ENCODE measurements at regions not wholly inside any gene's neighbourhood (a gene's known extent, or its start where the extent isn't known, plus 50 kb on each side); places are given as distances from the start of the nearest gene placed in this dataset.

- H3K36me3 Mint-ChIP-seq (ENCODE audit: low read depth), result no peaks in the 10 kb centered on the region
- H3K9me3 ChIP-seq (ENCODE audit: control insufficient read depth in 1 of 2, insufficient read depth in 1 of 2, low read length in 2 of 2), result no peaks in the 10 kb centered on the region
- ATAC-seq (ENCODE audit: poor library complexity) (no peak), DNase-seq (no peak)
- no peak overlapping the region for H3K4me3 ChIP-seq (ENCODE audit: low read length)
- ChIA-PET POLR2A (no interaction called here), CTCF (no interaction called here)
- no peaks in the 10 kb centered on the region for H3K9me3 Mint-ChIP-seq
- intact Hi-C loops (cut with DNase I, micrococcal nuclease), result no loop called here
- no peak overlapping the region for H3K27ac Mint-ChIP-seq
- no peak for TF ChIP-seq CTCF (IDR thresholded peaks at IDR 0.05)
- no peak overlapping the region for H3K4me3 Mint-ChIP-seq
- no peaks in the 10 kb centered on the region for H3K27me3 Mint-ChIP-seq
- no peaks in the 10 kb centered on the region for H3K4me1 ChIP-seq (ENCODE audit: insufficient read depth, low read length)
- no peaks in the 10 kb centered on the region for H3K27me3 ChIP-seq (ENCODE audit: control insufficient read depth in 1 of 2, insufficient read depth in 2 of 2, low read length in 2 of 2)
- H3K27ac ChIP-seq (ENCODE audit: low read depth in 1 of 2, low read length in 2 of 2), result no peak overlapping the region
- no peaks in the 10 kb centered on the region for H3K36me3 ChIP-seq (ENCODE audit: insufficient read depth, low read length)
- H3K4me1 Mint-ChIP-seq (ENCODE audit: low read depth), result no peaks in the 10 kb centered on the region
Observed at GRCh38 chr3:29141197-29141917, 139.5 kb upstream of the RBMS3 start.

DNA sequence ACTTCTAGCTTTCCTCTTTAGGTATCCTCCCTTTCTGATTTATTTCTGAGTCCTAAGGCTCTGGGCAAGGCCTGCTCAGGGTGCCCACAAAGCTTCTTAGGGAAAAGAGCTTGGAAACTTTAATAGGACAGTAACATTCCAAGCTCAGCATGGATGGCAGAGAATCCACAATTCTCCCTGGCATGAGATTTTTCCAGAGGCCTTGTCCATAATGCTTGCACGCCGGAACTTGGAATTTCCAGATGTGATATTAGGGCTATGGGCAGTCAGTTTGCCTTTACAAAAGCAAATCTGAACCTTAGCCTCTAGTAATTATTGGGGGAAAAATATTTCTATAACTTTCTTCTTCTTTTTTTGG, 139.0 kb upstream of the RBMS3 start:
- H3K9me3 ChIP-seq (ENCODE audit: control insufficient read depth in 1 of 2, insufficient read depth in 1 of 2, low read length in 2 of 2), result no peaks in the 10 kb centered on the region
- H3K27me3 Mint-ChIP-seq, result no peaks in the 10 kb centered on the region
- H3K27ac Mint-ChIP-seq, result no peak overlapping the region
- intact Hi-C loops (cut with DNase I, micrococcal nuclease), result no loop called here
- no peaks in the 10 kb centered on the region for H3K36me3 ChIP-seq (ENCODE audit: insufficient read depth, low read length)
- H3K4me3 ChIP-seq (ENCODE audit: low read length), result no peak overlapping the region
- H3K4me3 Mint-ChIP-seq, result no peak overlapping the region
- CTCF ChIA-PET, result no interaction called here
- H3K9me3 Mint-ChIP-seq, result no peaks in the 10 kb centered on the region
- no peaks in the 10 kb centered on the region for H3K36me3 Mint-ChIP-seq (ENCODE audit: low read depth)
- TF ChIP-seq CTCF (IDR thresholded peaks at IDR 0.05), result no peak
- ATAC-seq (ENCODE audit: poor library complexity) (no peak), DNase-seq (no peak)
- POLR2A ChIA-PET, result no interaction called here
- H3K4me1 ChIP-seq (ENCODE audit: insufficient read depth, low read length), result no peaks in the 10 kb centered on the region
- H3K4me1 Mint-ChIP-seq (ENCODE audit: low read depth), result no peaks in the 10 kb centered on the region
- no peak overlapping the region for H3K27ac ChIP-seq (ENCODE audit: low read depth in 1 of 2, low read length in 2 of 2)
- H3K27me3 ChIP-seq (ENCODE audit: control insufficient read depth in 1 of 2, insufficient read depth in 2 of 2, low read length in 2 of 2), result no peaks in the 10 kb centered on the region

GRCh38 chr3:29143151-29143550, 137.7 kb upstream of the RBMS3 start:
- Mint-ChIP-seq H3K27ac (no peak overlapping the region), H3K36me3 (ENCODE audit: low read depth) (no peaks in the 10 kb centered on the region), H3K4me3 (no peak overlapping the region), H3K27me3 (no peaks in the 10 kb centered on the region), H3K4me1 (ENCODE audit: low read depth) (no peaks in the 10 kb centered on the region), H3K9me3 (no peaks in the 10 kb centered on the region)
- no peaks in the 10 kb centered on the region for H3K36me3 ChIP-seq (ENCODE audit: insufficient read depth, low read length)
- H3K27me3 ChIP-seq (ENCODE audit: control insufficient read depth in 1 of 2, insufficient read depth in 2 of 2, low read length in 2 of 2), result no peaks in the 10 kb centered on the region
- H3K27ac ChIP-seq (ENCODE audit: low read depth in 1 of 2, low read length in 2 of 2), result no peak overlapping the region
- H3K9me3 ChIP-seq (ENCODE audit: control insufficient read depth in 1 of 2, insufficient read depth in 1 of 2, low read length in 2 of 2), result no peaks in the 10 kb centered on the region
- ATAC-seq (ENCODE audit: poor library complexity) (no peak), DNase-seq (no peak)
- TF ChIP-seq CTCF (IDR thresholded peaks at IDR 0.05), result no peak
- ChIA-PET POLR2A (no interaction called here), CTCF (no interaction called here)
- no peaks in the 10 kb centered on the region for H3K4me1 ChIP-seq (ENCODE audit: insufficient read depth, low read length)
- H3K4me3 ChIP-seq (ENCODE audit: low read length), result no peak overlapping the region
- intact Hi-C loops (cut with DNase I, micrococcal nuclease), result no loop called here
